ENCODE measurements at regions not wholly inside any gene's neighbourhood (a gene's known extent, or its start where the extent isn't known, plus 50 kb on each side); places are given as distances from the start of the nearest gene placed in this dataset.

DNA sequence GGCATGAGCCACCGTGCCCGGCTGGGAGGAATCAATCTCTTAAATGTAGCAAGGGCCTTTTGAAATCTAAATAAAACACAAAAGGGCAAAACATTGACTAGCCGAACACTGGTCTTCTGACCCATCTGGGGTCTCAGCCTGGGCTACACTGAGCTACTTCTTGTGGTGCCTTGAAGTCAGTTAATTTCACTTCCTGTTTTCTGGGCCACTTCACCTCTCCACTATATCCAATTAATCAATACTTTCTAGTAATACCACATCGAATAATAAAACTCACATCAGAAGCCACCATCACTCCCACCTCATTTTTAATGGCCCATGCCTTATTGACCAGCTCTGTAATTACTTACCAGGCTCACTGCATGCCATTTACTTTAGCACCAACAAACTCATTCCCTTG, 138.0 kb upstream of the SAMSN1 start:
- H3K27ac Mint-ChIP-seq (ENCODE audit: unreplicated experiment) = no peak overlapping the region
- H3K27me3 Mint-ChIP-seq (ENCODE audit: unreplicated experiment) = peaks cover 4% of the 10 kb centered on the region
- DNase-seq = no peak
- no peaks in the 10 kb centered on the region for H3K9me3 Mint-ChIP-seq (ENCODE audit: unreplicated experiment)
- TF ChIP-seq, protein P1, sequence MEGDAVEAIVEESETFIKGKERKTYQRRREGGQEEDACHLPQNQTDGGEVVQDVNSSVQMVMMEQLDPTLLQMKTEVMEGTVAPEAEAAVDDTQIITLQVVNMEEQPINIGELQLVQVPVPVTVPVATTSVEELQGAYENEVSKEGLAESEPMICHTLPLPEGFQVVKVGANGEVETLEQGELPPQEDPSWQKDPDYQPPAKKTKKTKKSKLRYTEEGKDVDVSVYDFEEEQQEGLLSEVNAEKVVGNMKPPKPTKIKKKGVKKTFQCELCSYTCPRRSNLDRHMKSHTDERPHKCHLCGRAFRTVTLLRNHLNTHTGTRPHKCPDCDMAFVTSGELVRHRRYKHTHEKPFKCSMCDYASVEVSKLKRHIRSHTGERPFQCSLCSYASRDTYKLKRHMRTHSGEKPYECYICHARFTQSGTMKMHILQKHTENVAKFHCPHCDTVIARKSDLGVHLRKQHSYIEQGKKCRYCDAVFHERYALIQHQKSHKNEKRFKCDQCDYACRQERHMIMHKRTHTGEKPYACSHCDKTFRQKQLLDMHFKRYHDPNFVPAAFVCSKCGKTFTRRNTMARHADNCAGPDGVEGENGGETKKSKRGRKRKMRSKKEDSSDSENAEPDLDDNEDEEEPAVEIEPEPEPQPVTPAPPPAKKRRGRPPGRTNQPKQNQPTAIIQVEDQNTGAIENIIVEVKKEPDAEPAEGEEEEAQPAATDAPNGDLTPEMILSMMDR (IDR thresholded peaks at IDR 0.05; ENCODE audit: partially characterized antibody, unreplicated experiment) = no peak
- H3K36me3 Mint-ChIP-seq (ENCODE audit: unreplicated experiment) = peaks cover under 1% of the 10 kb centered on the region
- peaks cover 2% of the 10 kb centered on the region for H3K4me1 Mint-ChIP-seq (ENCODE audit: low read depth, unreplicated experiment)
- H3K4me3 Mint-ChIP-seq (ENCODE audit: unreplicated experiment) = no peak overlapping the region

DNA sequence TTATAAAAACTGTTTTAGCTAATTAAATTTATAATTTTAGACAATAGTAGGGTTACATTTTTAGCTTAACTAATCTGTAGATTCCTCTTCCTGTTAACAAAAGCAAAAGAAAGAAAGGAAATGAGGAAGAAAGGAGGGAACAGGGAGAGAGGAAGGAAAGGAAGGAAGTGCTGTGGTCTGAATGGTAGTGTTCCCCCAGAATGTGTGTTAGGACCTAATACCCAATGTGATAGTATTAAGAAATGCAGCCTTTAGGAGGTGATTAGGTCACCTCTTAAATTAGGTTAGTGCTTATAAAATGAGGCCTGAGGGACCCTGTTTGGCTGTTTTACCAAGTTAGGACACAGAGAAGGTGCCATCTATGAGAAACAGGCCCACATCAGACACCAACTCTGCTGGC, 136.9 kb upstream of the SAMSN1 start:
- no peak for DNase-seq
- H3K27ac Mint-ChIP-seq (ENCODE audit: unreplicated experiment) = no peak overlapping the region
- H3K4me3 Mint-ChIP-seq (ENCODE audit: unreplicated experiment) = no peak overlapping the region
- TF ChIP-seq, protein P1 (IDR thresholded peaks at IDR 0.05; ENCODE audit: partially characterized antibody, unreplicated experiment) = no peak
- H3K36me3 Mint-ChIP-seq (ENCODE audit: unreplicated experiment) = no peaks in the 10 kb centered on the region
- peaks cover 2% of the 10 kb centered on the region for H3K4me1 Mint-ChIP-seq (ENCODE audit: low read depth, unreplicated experiment)
- no peaks in the 10 kb centered on the region for H3K9me3 Mint-ChIP-seq (ENCODE audit: unreplicated experiment)
- peaks cover 4% of the 10 kb centered on the region for H3K27me3 Mint-ChIP-seq (ENCODE audit: unreplicated experiment)

DNA sequence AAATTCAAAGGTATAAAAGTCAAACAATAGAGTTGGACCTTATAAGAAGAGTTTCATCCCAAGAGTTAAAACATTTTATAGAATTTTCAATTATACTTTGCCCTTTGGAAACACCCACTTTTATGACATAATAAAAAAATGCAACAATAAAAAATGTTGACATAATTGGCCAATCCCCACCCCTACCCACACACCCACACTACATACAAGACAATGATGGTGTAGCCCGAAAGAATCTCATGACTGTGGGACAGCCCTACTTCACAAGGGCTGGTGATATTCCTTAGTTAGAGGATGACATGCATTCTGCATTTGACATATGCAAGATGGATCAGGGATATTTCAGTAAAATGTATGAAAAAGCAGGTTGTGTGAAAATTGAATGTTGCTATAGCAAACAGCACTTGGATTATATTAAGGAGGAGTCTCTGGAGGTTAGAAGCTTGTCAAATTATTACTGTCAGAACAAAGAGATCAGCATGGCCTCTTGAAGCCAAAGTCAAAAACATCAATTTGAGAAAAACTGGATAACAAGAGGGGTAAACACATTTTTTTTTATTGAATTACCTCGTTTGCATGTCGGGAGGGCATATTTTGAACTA, 133.0 kb upstream of the SAMSN1 start:
- H3K4me3 Mint-ChIP-seq (ENCODE audit: unreplicated experiment) = no peak overlapping the region
- H3K9me3 Mint-ChIP-seq (ENCODE audit: unreplicated experiment) = no peaks in the 10 kb centered on the region
- H3K27me3 Mint-ChIP-seq (ENCODE audit: unreplicated experiment) = peaks cover 2% of the 10 kb centered on the region
- no peak for DNase-seq
- TF ChIP-seq, protein P1 (IDR thresholded peaks at IDR 0.05; ENCODE audit: partially characterized antibody, unreplicated experiment) = no peak
- H3K4me1 Mint-ChIP-seq (ENCODE audit: low read depth, unreplicated experiment) = peaks cover 2% of the 10 kb centered on the region
- H3K36me3 Mint-ChIP-seq (ENCODE audit: unreplicated experiment) = no peaks in the 10 kb centered on the region
- no peak overlapping the region for H3K27ac Mint-ChIP-seq (ENCODE audit: unreplicated experiment)

DNA sequence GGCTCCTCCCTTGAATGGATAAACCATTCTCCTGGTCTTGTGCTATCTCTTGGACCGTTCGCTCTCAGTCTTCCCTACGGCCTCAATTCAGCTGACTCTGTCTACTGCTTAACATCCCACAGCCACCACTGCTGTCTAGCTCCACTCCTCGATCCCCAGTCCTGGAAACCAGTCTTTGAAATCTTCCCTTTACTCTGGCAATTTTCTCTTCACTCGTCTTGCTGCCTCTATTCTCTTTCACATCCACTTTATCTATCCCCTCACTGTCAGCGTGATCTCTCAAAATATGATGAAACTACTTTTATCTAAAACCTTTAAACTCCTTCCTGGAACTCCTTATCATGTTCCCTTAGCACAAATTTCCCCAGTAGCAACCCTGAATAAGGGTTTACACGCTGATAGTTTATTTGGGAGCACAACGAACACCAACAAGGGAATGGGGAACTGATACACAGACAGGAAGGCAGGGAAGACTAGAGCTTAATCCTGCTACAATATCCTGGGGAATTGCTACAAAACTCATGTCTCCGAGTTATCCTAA, 131.6 kb upstream of the SAMSN1 start:
- Mint-ChIP-seq H3K9me3 (ENCODE audit: unreplicated experiment) (no peaks in the 10 kb centered on the region), H3K27me3 (ENCODE audit: unreplicated experiment) (no peaks in the 10 kb centered on the region), H3K4me1 (ENCODE audit: low read depth, unreplicated experiment) (peaks cover 2% of the 10 kb centered on the region), H3K36me3 (ENCODE audit: unreplicated experiment) (no peaks in the 10 kb centered on the region), H3K4me3 (ENCODE audit: unreplicated experiment) (no peak overlapping the region), H3K27ac (ENCODE audit: unreplicated experiment) (no peak overlapping the region)
- TF ChIP-seq, protein P1 (IDR thresholded peaks at IDR 0.05; ENCODE audit: partially characterized antibody, unreplicated experiment) = no peak
- no peak for DNase-seq

DNA sequence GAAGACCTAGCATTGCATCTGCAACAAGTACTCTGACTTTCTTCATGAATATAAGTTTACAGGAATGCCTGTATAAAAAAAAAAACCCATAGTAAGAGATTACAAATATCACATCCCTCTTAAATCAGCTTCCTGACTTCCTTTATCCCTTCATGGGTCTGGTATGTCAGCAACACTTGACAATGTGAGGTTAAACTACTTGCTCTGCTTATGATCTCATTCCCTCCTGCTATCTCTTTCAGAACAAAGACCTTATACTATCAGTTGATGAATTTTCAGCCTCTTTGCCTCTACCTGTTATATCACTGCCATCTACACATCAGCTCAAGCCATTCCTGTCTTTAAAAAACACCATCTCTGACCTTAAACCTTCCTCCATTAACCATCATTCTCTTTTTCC, 130.9 kb upstream of the SAMSN1 start:
- no peaks in the 10 kb centered on the region for H3K9me3 Mint-ChIP-seq (ENCODE audit: unreplicated experiment)
- no peak for DNase-seq

More for the DNA sequence above, 130.9 kb upstream of the SAMSN1 start:
- H3K27ac Mint-ChIP-seq (ENCODE audit: unreplicated experiment) = no peak overlapping the region
- H3K4me1 Mint-ChIP-seq (ENCODE audit: low read depth, unreplicated experiment) = peaks cover 2% of the 10 kb centered on the region
- no peak overlapping the region for H3K4me3 Mint-ChIP-seq (ENCODE audit: unreplicated experiment)
- no peaks in the 10 kb centered on the region for H3K36me3 Mint-ChIP-seq (ENCODE audit: unreplicated experiment)
- H3K27me3 Mint-ChIP-seq (ENCODE audit: unreplicated experiment) = no peaks in the 10 kb centered on the region
- TF ChIP-seq, protein P1 (IDR thresholded peaks at IDR 0.05; ENCODE audit: partially characterized antibody, unreplicated experiment) = no peak
